Suprapubic skin (tissue), 4 donors: ENCODE measurements at regions not wholly inside any gene's neighbourhood (a gene's known extent, or its start where the extent isn't known, plus 50 kb on each side); places are given as distances from the start of the nearest gene placed in this dataset.

ENCODE experiments used
- DNase-seq, 2 donors: peaks; one replicate each; pipeline ENCODE4 v3.0.0-alpha.2; 2019; ENCODE audit warnings: low spot score in 2 of 2
- H3K27ac ChIP-seq: fragments of 200-600 bp; sonication (generic); one replicate; pipeline ENCODE4 v1.5.1; 2019
- H3K27me3 ChIP-seq: fragments of 200-600 bp; sonication (generic); one replicate; pipeline ENCODE4 v1.5.1; 2019
- H3K36me3 ChIP-seq: fragments of 200-600 bp; sonication (generic); one replicate; pipeline ENCODE4 v1.5.1; 2019
- H3K4me1 ChIP-seq: fragments of 200-600 bp; sonication (generic); one replicate; pipeline ENCODE4 v1.5.1; 2019
- H3K4me3 ChIP-seq: fragments of 200-600 bp; sonication (generic); one replicate; pipeline ENCODE4 v1.5.1; 2019; ENCODE audit warnings: mild to moderate bottlenecking
- H3K9me3 ChIP-seq: fragments of 200-600 bp; sonication (generic); one replicate; pipeline ENCODE4 v1.5.1; 2019
- EP300 ChIP-seq: sonication (generic); formaldehyde crosslinking; IDR thresholded peaks from one replicate; pipeline ENCODE4 v1.6.1; 2017; ENCODE audit warnings: antibody characterized with exemption
- POLR2A ChIP-seq, 2 donors: fragments of 450-650 bp; IDR thresholded peaks; one replicate each; pipeline ENCODE4 v1.6.1; 2017; ENCODE audit warnings: antibody characterized with exemption in 2 of 2, mild to moderate bottlenecking in 2 of 2, moderate library complexity in 2 of 2
- POLR2AphosphoS5 ChIP-seq, 3 donors: sonication (generic); formaldehyde crosslinking; IDR thresholded peaks; one replicate each; pipeline ENCODE4 v1.6.1; 2017; ENCODE audit warnings: antibody characterized with exemption in 3 of 3
- WGBS: methylation state at CpG from one replicate; pipeline ENCODE4 v1.1.5; 2018; 5-methylcytosine and 5-hydroxymethylcytosine counted together
- TF ChIP-seq, protein P1 (sequence below), 2 donors: fragments of 200-600 bp in 1 of 2; fragments of 450-650 bp in 1 of 2; sonication (generic) in 1 of 2; IDR thresholded peaks; one replicate each; pipeline ENCODE4 v1.5.1; 2016 to 2019; ENCODE audit warnings: antibody characterized with exemption in 2 of 2, mild to moderate bottlenecking in 1 of 2, moderate library complexity in 1 of 2

DNA sequence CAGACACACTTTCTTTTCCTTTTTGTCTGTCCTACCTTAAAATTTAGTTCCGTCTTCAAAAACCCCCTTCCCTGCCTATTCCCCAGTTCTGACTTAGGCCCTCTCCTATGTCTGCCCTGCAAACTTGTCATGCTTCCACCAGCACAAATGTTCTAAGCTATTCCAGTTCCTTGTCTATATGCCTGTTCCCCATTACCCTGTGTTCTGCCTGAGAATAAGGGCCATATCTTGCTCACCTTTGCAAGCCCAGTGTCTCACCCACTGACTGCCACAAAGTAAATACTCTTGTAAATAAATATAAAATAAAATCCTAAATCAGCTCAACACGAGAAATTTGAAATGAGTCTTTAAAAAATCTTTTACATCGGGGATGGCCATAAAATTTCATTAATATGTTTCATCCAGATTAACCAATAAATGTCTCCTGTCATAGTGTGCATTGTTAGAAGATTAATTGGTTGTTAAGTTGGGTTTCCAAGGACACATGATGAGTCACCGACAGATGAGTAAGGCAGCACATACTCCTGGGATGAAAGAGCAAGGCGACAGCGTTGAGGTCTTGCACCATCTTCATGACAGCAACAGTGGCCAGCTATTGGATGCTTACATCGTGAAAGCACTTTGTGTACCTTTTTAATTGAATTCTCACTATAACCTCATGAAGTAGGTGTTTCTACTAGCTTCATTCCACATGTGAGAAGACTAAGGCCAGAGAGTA, 92.6 kb upstream of the NGF start:
- Histone ChIP-seq H3K36me3 (no peaks in the 10 kb centered on the region), H3K27ac (no peak overlapping the region), H3K4me1 (peaks cover 12% of the 10 kb centered on the region), H3K9me3 (no peaks in the 10 kb centered on the region), H3K27me3 (peaks cover 4% of the 10 kb centered on the region), H3K4me3 (no peak overlapping the region)
- TF ChIP-seq POLR2AphosphoS5 (IDR thresholded peaks at IDR 0.05) (no peak), EP300 (no peak), POLR2A (IDR thresholded peaks at IDR 0.05) (no peak)
- TF ChIP-seq, protein P1, sequence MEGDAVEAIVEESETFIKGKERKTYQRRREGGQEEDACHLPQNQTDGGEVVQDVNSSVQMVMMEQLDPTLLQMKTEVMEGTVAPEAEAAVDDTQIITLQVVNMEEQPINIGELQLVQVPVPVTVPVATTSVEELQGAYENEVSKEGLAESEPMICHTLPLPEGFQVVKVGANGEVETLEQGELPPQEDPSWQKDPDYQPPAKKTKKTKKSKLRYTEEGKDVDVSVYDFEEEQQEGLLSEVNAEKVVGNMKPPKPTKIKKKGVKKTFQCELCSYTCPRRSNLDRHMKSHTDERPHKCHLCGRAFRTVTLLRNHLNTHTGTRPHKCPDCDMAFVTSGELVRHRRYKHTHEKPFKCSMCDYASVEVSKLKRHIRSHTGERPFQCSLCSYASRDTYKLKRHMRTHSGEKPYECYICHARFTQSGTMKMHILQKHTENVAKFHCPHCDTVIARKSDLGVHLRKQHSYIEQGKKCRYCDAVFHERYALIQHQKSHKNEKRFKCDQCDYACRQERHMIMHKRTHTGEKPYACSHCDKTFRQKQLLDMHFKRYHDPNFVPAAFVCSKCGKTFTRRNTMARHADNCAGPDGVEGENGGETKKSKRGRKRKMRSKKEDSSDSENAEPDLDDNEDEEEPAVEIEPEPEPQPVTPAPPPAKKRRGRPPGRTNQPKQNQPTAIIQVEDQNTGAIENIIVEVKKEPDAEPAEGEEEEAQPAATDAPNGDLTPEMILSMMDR (IDR thresholded peaks at IDR 0.05): no peak
- no peak for DNase-seq
- 55% methylated on average over 7 of the region's 7 CpGs for WGBS

DNA sequence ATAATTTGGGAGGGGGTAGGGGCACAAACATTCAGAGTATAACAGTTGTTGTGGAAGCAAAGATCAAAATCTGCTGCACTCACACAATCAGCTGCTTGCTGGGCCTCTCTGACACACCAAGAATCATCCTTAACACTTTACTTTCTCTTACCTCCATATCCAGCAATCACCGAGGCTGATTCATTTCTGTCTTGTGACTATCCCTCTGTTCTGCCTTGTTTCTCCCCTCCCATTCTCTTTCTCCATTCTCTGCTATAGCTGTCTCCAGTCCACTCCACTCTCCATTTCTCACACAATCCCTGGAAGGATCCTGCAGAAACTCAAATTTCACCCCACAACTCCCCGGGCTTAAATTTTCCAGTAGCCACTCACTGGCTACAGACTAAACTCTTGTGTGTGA, 91.8 kb upstream of the NGF start:
- H3K27ac ChIP-seq: no peak overlapping the region
- H3K27me3 ChIP-seq: peaks cover 4% of the 10 kb centered on the region

DNA sequence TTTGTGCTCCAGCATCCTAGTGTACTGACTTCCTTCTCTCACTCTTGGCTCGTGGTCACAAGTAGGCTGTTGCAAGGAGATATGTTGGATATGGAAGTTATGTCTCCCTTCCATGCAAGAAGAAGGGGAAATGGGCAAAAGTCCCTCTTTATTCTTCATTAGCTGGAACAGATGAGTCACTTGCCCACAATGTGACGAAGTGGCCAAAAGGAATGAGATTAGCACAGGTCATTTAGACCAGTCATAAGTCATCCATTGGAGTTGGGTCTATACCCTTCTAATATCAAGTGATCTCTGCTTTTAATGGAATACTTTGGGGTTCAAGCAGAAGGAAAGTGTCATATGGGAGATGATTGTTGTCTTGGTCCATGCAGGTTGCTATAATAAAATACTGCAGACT, 91.2 kb upstream of the NGF start:
- peaks cover 4% of the 10 kb centered on the region for H3K27me3 ChIP-seq
- H3K9me3 ChIP-seq: no peaks in the 10 kb centered on the region
- no peak overlapping the region for H3K4me3 ChIP-seq
- peaks cover 7% of the 10 kb centered on the region for H3K4me1 ChIP-seq
- H3K27ac ChIP-seq: no peak overlapping the region
- 82% methylated on average over 2 of the region's 2 CpGs for WGBS
- no peak for TF ChIP-seq EP300
- no peak for TF ChIP-seq POLR2A (IDR thresholded peaks at IDR 0.05)
- TF ChIP-seq, protein P1 (IDR thresholded peaks at IDR 0.05): no peak
- no peak for TF ChIP-seq POLR2AphosphoS5 (IDR thresholded peaks at IDR 0.05)
- DNase-seq: no peak
- no peaks in the 10 kb centered on the region for H3K36me3 ChIP-seq

More for the DNA sequence above, 91.8 kb upstream of the NGF start:
- TF ChIP-seq POLR2AphosphoS5 (IDR thresholded peaks at IDR 0.05) (no peak), EP300 (no peak), POLR2A (IDR thresholded peaks at IDR 0.05) (no peak)
- TF ChIP-seq, protein P1 (IDR thresholded peaks at IDR 0.05): no peak
- DNase-seq: no peak
- no peaks in the 10 kb centered on the region for H3K36me3 ChIP-seq
- H3K9me3 ChIP-seq: no peaks in the 10 kb centered on the region
- no peak overlapping the region for H3K4me3 ChIP-seq
- 90% methylated on average over 2 of the region's 2 CpGs for WGBS
- H3K4me1 ChIP-seq: peaks cover 12% of the 10 kb centered on the region

DNA sequence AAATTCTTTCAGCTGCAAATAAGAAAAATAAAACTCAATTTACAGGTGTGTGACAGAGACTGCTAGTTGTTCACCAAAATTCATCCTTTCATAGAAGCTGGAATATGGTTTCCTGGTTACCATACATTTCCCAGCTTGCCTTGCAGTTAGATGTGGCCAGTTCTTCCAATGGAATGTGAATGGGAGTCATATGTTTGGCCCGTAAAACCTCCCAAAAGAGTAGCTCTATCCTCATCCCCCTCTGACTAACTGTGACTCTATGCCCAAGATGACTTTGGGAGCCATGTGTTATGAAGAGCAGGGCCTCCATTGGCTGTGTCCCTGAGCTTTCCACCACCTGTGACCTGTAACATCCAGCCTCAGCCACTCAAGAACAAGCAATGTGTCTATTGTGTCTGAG, 90.6 kb upstream of the NGF start:
- Histone ChIP-seq H3K36me3 (no peaks in the 10 kb centered on the region), H3K27ac (no peak overlapping the region), H3K27me3 (peaks cover 4% of the 10 kb centered on the region), H3K9me3 (no peaks in the 10 kb centered on the region), H3K4me1 (peaks cover 6% of the 10 kb centered on the region), H3K4me3 (no peak overlapping the region)
- DNase-seq: no peak
- WGBS: 82% methylated on average over 1 of the region's 1 CpG
- TF ChIP-seq, protein P1 (IDR thresholded peaks at IDR 0.05): no peak
- TF ChIP-seq POLR2AphosphoS5 (IDR thresholded peaks at IDR 0.05): no peak
- no peak for TF ChIP-seq EP300
- TF ChIP-seq POLR2A (IDR thresholded peaks at IDR 0.05): no peak

DNA sequence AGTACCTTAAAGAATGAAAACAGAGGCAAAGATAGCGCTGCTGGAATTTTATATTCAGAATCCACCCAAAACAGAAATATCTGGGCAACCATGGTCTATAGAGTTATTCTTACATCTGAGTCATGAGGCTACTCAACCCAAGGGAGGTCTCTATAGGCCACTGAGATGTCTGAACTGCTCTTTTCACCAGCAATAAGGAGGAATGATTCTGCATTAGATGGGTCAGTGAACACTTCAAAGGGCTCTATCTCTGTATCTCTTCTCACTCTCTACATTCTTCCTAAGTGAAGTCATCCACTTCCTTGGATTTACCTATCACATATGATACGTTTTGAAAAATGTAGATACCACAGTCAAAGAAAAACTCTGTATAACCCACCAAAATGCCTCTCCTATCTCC, 90.2 kb upstream of the NGF start:
- H3K27me3 ChIP-seq: peaks cover 5% of the 10 kb centered on the region
- TF ChIP-seq EP300: no peak
- no peak for TF ChIP-seq POLR2AphosphoS5 (IDR thresholded peaks at IDR 0.05)
- TF ChIP-seq, protein P1 (IDR thresholded peaks at IDR 0.05): no peak
- TF ChIP-seq POLR2A (IDR thresholded peaks at IDR 0.05): no peak
- no peak for DNase-seq
- 76% methylated on average over 2 of the region's 2 CpGs for WGBS
- no peaks in the 10 kb centered on the region for H3K9me3 ChIP-seq
- no peak overlapping the region for H3K27ac ChIP-seq
- no peaks in the 10 kb centered on the region for H3K36me3 ChIP-seq
- peaks cover 6% of the 10 kb centered on the region for H3K4me1 ChIP-seq
- H3K4me3 ChIP-seq: no peak overlapping the region
